C4-2B (cell line): ENCODE measurements at regions not wholly inside any gene's neighbourhood (a gene's known extent, or its start where the extent isn't known, plus 50 kb on each side); places are given as distances from the start of the nearest gene placed in this dataset.

ENCODE experiments used
- ZFX ChIP-seq: fragments of 450-650 bp; IDR thresholded peaks from 2 replicates; pipeline ENCODE4 v1.6.1; 2017
- TF ChIP-seq, protein P1 (sequence below): fragments of 450-650 bp; conservative IDR thresholded peaks from 2 replicates; pipeline ENCODE4 v1.5.1; 2017; ENCODE audit warnings: mild to moderate bottlenecking

DNA sequence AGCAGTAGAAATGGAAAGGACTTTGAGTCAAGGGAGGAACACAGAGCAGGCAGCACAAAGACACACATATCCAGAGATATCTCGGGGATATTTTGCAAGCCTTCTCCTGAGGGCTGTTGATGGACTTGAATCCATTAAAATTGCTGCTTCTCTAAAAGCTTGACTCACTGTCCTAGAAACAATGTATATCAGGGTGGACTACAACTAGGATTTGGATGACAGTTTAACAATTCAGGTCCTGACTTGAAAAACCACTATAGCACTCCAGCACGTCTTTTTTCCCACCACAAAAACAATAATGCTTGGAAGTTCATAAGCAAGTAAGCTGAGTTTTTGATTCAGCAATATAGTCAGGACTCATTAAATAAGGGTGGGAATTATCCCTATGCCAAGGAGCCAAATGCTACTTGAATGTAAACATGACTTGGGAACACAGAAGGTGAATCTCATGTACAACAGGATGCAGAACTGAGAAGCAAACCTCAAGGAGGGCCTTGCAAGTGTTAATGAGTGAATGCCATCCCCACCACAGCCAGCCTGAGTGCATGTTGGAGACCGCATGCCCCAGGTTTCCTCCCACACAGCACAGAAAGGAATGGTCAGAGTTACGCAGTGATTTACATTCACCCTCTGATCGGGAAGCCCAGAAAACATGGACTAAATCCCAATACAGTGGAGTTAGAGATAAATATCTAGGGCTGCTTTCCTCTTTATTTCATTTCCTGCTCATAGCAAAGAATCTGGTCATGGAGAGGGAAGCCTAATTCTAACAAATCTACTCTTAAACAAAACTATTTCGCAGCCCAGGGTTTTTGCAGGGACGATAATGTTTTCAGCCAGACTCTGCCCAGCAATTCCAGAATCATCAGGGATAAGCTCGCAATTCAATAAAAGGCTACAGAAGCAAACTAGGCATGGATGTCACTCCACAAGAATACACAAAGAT, 98.4 kb upstream of the OR9G4 start:
- TF ChIP-seq, protein P1, sequence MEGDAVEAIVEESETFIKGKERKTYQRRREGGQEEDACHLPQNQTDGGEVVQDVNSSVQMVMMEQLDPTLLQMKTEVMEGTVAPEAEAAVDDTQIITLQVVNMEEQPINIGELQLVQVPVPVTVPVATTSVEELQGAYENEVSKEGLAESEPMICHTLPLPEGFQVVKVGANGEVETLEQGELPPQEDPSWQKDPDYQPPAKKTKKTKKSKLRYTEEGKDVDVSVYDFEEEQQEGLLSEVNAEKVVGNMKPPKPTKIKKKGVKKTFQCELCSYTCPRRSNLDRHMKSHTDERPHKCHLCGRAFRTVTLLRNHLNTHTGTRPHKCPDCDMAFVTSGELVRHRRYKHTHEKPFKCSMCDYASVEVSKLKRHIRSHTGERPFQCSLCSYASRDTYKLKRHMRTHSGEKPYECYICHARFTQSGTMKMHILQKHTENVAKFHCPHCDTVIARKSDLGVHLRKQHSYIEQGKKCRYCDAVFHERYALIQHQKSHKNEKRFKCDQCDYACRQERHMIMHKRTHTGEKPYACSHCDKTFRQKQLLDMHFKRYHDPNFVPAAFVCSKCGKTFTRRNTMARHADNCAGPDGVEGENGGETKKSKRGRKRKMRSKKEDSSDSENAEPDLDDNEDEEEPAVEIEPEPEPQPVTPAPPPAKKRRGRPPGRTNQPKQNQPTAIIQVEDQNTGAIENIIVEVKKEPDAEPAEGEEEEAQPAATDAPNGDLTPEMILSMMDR = no peak
- no peak for TF ChIP-seq ZFX
